Esophagus squamous epithelium (tissue), 5 donors: ENCODE measurements at regions not wholly inside any gene's neighbourhood (a gene's known extent, or its start where the extent isn't known, plus 50 kb on each side); places are given as distances from the start of the nearest gene placed in this dataset.

Experiments used
- DNase-seq: peaks from one replicate; lab custom pipeline; 2025; lab: John Stamatoyannopoulos, UW
- H3K27ac ChIP-seq, 4 donors: fragments of 200-600 bp; sonication (generic); one replicate each; pipeline ENCODE4 v1.5.1; 2016 to 2019; ENCODE audit warnings: mild to moderate bottlenecking in 1 of 4
- H3K27me3 ChIP-seq, 4 donors: fragments of 200-600 bp; sonication (generic); 1 replicate in 3 of 4; 2 replicates in 1 of 4; pipeline versions ENCODE4 v1.5.1 to v1.6.0; 2017 to 2021; ENCODE audit warnings: antibody characterized with exemption in 1 of 4
- H3K36me3 ChIP-seq, 3 donors: fragments of 200-600 bp; sonication (generic); one replicate each; pipeline ENCODE4 v1.5.1; 2016 to 2019
- H3K4me1 ChIP-seq, 3 donors: fragments of 200-600 bp; sonication (generic); one replicate each; pipeline ENCODE4 v1.5.1; 2017 to 2019
- H3K4me3 ChIP-seq, 4 donors: fragments of 200-600 bp; sonication (generic); 1 replicate in 3 of 4; 2 replicates in 1 of 4; pipeline ENCODE4 v1.5.1; 2016 to 2019; ENCODE audit warnings: mild to moderate bottlenecking in 2 of 4, moderate library complexity in 1 of 4
- H3K9me3 ChIP-seq, 3 donors: fragments of 200-600 bp; sonication (generic); one replicate each; pipeline ENCODE4 v1.5.1; 2016 to 2019
- POLR2A ChIP-seq, 4 donors: fragments of 450-650 bp; IDR thresholded peaks; one replicate each; pipeline ENCODE4 v1.6.1; 2017; ENCODE audit warnings: antibody characterized with exemption in 4 of 4, mild to moderate bottlenecking in 4 of 4, moderate library complexity in 3 of 4
- WGBS, 2 donors: methylation state at CpG; one replicate each; pipeline ENCODE4 v1.1.5; 2018; 5-methylcytosine and 5-hydroxymethylcytosine counted together
- intact Hi-C: fragments of 100-400 bp; cut with DNase I; formaldehyde crosslinking; loops from one replicate; pipeline ENCODE4 v1.15.0; 2022
- TF ChIP-seq, protein P1 (sequence below), 6 experiments: fragments of 450-650 bp in 4 of 6; fragments of 200-600 bp in 2 of 6; sonication (generic) in 2 of 6; IDR thresholded peaks; one replicate each; pipeline ENCODE4 v1.5.1; 2016 to 2019; ENCODE audit warnings: antibody characterized with exemption in 6 of 6, mild to moderate bottlenecking in 4 of 6, moderate library complexity in 4 of 6
- donor health status: DM: yes; HTN: yes; CAD: no.

DNA sequence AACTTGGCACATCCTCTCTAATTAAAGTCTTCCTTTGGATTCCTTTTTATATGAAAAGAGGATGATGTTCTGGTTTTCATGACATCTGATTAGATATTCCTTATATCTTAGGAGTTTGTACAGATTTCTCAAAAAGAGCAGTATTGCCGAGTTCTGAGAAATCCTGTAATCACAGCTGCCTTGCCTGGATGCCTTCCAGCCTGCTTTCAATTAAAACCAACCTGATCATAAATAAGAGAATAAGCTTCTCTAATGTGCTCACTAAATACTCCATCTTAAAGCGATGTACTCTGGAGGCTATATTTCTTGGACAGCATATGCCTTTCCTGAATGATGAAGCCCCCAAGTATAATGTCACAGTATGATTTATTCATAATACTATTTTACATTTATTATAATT, 1203.8 kb upstream of the PIK3C3 start:
- intact Hi-C loops: no loop called here
- H3K27ac ChIP-seq: no peak overlapping the region
- H3K9me3 ChIP-seq: no peaks in the 10 kb centered on the region
- H3K4me1 ChIP-seq: no peaks in the 10 kb centered on the region
- 72 to 76% methylated on average over 2 of the region's 2 CpGs for WGBS, 2 donors
- no peak for DNase-seq
- H3K4me3 ChIP-seq: no peak overlapping the region
- H3K27me3 ChIP-seq: no peaks in the 10 kb centered on the region
- no peaks in the 10 kb centered on the region for H3K36me3 ChIP-seq
- no peak for TF ChIP-seq POLR2A (IDR thresholded peaks at IDR 0.05)
- TF ChIP-seq, protein P1, sequence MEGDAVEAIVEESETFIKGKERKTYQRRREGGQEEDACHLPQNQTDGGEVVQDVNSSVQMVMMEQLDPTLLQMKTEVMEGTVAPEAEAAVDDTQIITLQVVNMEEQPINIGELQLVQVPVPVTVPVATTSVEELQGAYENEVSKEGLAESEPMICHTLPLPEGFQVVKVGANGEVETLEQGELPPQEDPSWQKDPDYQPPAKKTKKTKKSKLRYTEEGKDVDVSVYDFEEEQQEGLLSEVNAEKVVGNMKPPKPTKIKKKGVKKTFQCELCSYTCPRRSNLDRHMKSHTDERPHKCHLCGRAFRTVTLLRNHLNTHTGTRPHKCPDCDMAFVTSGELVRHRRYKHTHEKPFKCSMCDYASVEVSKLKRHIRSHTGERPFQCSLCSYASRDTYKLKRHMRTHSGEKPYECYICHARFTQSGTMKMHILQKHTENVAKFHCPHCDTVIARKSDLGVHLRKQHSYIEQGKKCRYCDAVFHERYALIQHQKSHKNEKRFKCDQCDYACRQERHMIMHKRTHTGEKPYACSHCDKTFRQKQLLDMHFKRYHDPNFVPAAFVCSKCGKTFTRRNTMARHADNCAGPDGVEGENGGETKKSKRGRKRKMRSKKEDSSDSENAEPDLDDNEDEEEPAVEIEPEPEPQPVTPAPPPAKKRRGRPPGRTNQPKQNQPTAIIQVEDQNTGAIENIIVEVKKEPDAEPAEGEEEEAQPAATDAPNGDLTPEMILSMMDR (IDR thresholded peaks at IDR 0.05): no peak

DNA sequence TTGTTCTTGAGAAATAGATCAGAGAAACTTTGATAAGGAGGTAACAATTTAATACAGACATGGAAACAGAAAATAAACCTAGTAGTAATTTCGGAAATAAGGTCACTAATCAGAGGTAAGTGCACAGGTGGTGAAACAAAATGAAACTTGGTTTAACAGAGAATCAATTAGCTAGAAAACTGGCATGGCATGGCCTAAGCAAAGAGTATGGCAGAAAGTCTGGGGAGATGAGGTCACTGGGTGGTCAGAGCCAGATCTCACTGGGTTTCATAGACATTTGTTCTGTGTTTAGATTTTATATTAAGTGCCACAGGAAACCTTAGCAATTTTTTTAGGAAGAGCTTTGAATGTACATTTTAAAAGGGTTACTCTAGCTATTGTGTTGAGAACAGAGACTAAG, 1216.0 kb upstream of the PIK3C3 start:
- Histone ChIP-seq H3K27me3 (no peaks in the 10 kb centered on the region), H3K4me1 (no peaks in the 10 kb centered on the region), H3K4me3 (no peak overlapping the region), H3K27ac (no peak overlapping the region), H3K9me3 (no peaks in the 10 kb centered on the region), H3K36me3 (no peaks in the 10 kb centered on the region)
- TF ChIP-seq POLR2A (IDR thresholded peaks at IDR 0.05): no peak
- TF ChIP-seq, protein P1 (IDR thresholded peaks at IDR 0.05): no peak
- DNase-seq: no peak
- WGBS, 2 donors: 45 to 60% methylated on average over 1 of the region's 1 CpG
- intact Hi-C loops: no loop called here

DNA sequence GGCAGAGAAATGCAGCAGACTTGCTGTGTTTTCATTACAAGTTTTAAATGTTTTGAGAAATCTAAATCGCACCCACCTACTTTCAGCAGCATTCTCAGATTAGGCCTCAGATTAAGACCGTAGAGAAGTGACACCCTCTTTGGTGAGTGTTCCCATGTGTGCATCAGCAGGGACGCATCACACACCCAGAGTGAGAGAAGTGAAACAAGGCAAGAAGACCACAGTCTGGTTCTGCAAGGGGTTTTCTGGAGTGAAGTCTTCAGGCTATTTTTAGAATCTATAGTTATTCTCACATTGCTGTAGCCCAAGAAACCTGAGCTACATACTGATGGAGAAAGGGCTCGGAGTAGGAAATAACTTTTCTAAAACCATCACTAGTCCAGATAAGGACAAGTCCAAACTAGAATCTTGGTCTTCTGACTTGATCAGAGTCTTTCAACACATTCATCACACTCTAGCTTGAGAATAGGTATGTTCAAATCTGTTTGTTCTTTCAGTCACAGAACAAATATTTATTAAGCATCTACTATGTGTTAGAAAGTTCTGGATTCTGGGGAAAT, 1216.6 kb upstream of the PIK3C3 start:
- Histone ChIP-seq H3K27me3 (no peaks in the 10 kb centered on the region), H3K4me3 (no peak overlapping the region), H3K9me3 (no peaks in the 10 kb centered on the region), H3K4me1 (no peaks in the 10 kb centered on the region), H3K27ac (no peak overlapping the region), H3K36me3 (no peaks in the 10 kb centered on the region)
- intact Hi-C loops: no loop called here
- 71 to 79% methylated on average over 4 of the region's 4 CpGs for WGBS, 2 donors
- DNase-seq: no peak
- no peak for TF ChIP-seq POLR2A (IDR thresholded peaks at IDR 0.05)
- TF ChIP-seq, protein P1 (IDR thresholded peaks at IDR 0.05): no peak

DNA sequence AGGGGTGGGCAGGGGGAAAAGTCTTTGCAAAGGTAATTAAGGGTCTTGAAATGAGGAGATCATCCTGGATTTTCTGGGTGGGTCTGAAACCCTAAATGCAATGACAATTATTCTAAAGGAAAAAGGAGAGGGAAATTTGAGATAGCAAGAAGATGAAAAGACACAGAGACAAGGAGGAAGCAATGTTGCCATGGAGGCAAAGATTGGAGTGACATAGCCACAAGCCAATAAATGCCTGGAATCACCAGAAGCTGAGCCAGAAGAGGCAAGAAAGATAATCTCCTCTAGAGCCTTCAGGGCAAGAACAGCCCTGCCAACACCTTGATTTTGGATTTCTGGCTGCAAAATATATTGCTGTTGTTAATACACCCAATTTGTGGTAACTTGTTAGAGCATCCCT, 1246.3 kb upstream of the PIK3C3 start:
- Histone ChIP-seq H3K4me3 (no peak overlapping the region), H3K27me3 (no peaks in the 10 kb centered on the region), H3K36me3 (no peaks in the 10 kb centered on the region), H3K9me3 (no peaks in the 10 kb centered on the region), H3K4me1 (no peaks in the 10 kb centered on the region), H3K27ac (no peak overlapping the region)
- intact Hi-C loops: no loop called here
- TF ChIP-seq, protein P1 (IDR thresholded peaks at IDR 0.05): no peak
- no peak for TF ChIP-seq POLR2A (IDR thresholded peaks at IDR 0.05)
- DNase-seq: no peak

DNA sequence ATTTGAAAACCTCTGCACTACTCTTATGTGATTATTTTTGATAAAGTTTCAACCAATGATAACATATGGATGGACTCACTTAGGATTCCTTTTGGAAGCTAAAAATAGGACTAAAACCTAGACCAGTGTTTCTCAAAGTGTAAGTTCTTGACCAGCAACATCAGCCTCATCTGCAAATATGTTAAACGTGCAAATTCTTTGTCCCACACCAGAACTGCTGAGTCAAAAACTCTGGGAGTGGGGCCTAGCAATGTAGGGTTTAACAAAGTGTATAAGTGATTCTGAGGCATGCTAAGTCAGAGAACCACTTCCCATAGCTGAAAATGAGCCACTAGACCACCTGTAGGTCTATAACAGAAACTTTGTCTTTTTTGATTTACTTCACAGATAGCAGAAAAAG, 1247.2 kb upstream of the PIK3C3 start:
- no peak for TF ChIP-seq POLR2A (IDR thresholded peaks at IDR 0.05)
- TF ChIP-seq, protein P1 (IDR thresholded peaks at IDR 0.05): no peak
- intact Hi-C loops: no loop called here
- Histone ChIP-seq H3K4me3 (no peak overlapping the region), H3K27ac (no peak overlapping the region), H3K36me3 (no peaks in the 10 kb centered on the region), H3K27me3 (no peaks in the 10 kb centered on the region), H3K4me1 (no peaks in the 10 kb centered on the region), H3K9me3 (no peaks in the 10 kb centered on the region)
- WGBS, 2 donors: 67 to 88% methylated on average over 1 of the region's 1 CpG
- DNase-seq: no peak
